GM23338 (cell line): ENCODE measurements at regions not wholly inside any gene's neighbourhood (a gene's known extent, or its start where the extent isn't known, plus 50 kb on each side); places are given as distances from the start of the nearest gene placed in this dataset.

ENCODE experiments used
- CREB1 ChIP-seq: fragments of 250-450 bp; sonication (Bioruptor Pico); IDR thresholded peaks from 2 replicates; pipeline ENCODE4 v1.5.0; 2020; ENCODE audit warnings: low read depth, mild to moderate bottlenecking, moderate library complexity
- POLR2AphosphoS5 ChIP-seq: IDR thresholded peaks from 2 replicates; pipeline ENCODE4 v1.6.1; 2016; ENCODE audit warnings: antibody characterized with exemption, low read depth
- TF ChIP-seq, protein P1 (sequence below), 2 experiments: fragments of 200-600 bp in 1 of 2; sonication (generic) in 1 of 2; conservative IDR thresholded peaks; 2 replicates each; pipeline versions ENCODE4 v1.5.1 to v1.6.1; 2016 to 2017; ENCODE audit warnings: antibody characterized with exemption in 2 of 2, low read depth in 2 of 2, mild to moderate bottlenecking in 2 of 2, moderate library complexity in 1 of 2

DNA sequence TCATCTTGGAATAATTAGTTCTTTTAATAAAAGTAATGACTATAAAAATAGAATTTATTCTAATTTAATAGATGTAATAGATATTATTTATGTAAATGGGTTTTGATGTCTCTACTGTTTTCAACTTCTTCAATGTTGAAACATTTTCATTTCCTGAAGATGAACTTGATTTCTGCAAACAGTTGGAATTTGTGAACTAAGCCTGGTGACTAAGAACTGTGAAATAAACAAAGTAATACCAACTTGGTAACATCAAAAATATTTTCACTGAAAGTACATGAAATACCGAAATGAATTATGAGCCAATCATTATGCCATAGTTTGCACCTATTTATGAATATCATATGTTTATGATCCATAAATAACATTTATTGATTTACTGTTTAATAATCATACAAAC, 143.8 kb upstream of the FGF10 start:
- no peak for TF ChIP-seq CREB1 (CRISPR knock-in tag)
- TF ChIP-seq, protein P1, sequence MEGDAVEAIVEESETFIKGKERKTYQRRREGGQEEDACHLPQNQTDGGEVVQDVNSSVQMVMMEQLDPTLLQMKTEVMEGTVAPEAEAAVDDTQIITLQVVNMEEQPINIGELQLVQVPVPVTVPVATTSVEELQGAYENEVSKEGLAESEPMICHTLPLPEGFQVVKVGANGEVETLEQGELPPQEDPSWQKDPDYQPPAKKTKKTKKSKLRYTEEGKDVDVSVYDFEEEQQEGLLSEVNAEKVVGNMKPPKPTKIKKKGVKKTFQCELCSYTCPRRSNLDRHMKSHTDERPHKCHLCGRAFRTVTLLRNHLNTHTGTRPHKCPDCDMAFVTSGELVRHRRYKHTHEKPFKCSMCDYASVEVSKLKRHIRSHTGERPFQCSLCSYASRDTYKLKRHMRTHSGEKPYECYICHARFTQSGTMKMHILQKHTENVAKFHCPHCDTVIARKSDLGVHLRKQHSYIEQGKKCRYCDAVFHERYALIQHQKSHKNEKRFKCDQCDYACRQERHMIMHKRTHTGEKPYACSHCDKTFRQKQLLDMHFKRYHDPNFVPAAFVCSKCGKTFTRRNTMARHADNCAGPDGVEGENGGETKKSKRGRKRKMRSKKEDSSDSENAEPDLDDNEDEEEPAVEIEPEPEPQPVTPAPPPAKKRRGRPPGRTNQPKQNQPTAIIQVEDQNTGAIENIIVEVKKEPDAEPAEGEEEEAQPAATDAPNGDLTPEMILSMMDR (conservative IDR thresholded peaks at IDR 0.05; ENCODE audit: low read depth in 2 of 2): no peak
- TF ChIP-seq POLR2AphosphoS5: no peak
